GM23338 (cell line): ENCODE measurements at regions not wholly inside any gene's neighbourhood (a gene's known extent, or its start where the extent isn't known, plus 50 kb on each side); places are given as distances from the start of the nearest gene placed in this dataset.

Source experiments
- ATAC-seq: fragments of 200-7000 bp; cut with Tn5 transposase; 3 replicates; pipeline ENCODE4 v1.9.1; 2020
- DNase-seq: peaks from one replicate; pipeline ENCODE4 v3.0.0-alpha.2; 2015; ENCODE audit warnings: low spot score
- H2AFZ ChIP-seq: fragments of 200-600 bp; sonication (generic); 2 replicates; pipeline ENCODE4 v1.8.0; 2016; ENCODE audit warnings: antibody characterized with exemption, mild to moderate bottlenecking, moderate library complexity
- H3F3A ChIP-seq: fragments of 200-600 bp; sonication (generic); replicated peaks from 2 replicates; pipeline ENCODE4 v1.8.0; 2017; ENCODE audit warnings: antibody characterized with exemption, mixed run types, low read depth
- H3K27ac ChIP-seq: fragments of 200-600 bp; sonication (generic); 2 replicates; pipeline ENCODE4 v1.6.1; 2016; ENCODE audit warnings: low read depth
- H3K27me3 ChIP-seq: fragments of 200-600 bp; sonication (generic); 2 replicates; pipeline ENCODE4 v1.8.0; 2016; ENCODE audit warnings: mild to moderate bottlenecking, mixed run types, moderate library complexity; ENCODE audit not compliant: insufficient read depth
- H3K36me3 ChIP-seq: fragments of 200-600 bp; sonication (generic); 2 replicates; pipeline ENCODE4 v1.8.0; 2016; ENCODE audit warnings: mild to moderate bottlenecking; ENCODE audit not compliant: insufficient read depth
- H3K4me1 ChIP-seq: fragments of 200-600 bp; sonication (generic); 2 replicates; pipeline ENCODE4 v1.8.0; 2016; ENCODE audit warnings: mild to moderate bottlenecking, moderate library complexity; ENCODE audit not compliant: insufficient read depth
- H3K4me2 ChIP-seq: fragments of 200-600 bp; sonication (generic); 2 replicates; pipeline ENCODE4 v1.7.1; 2017; ENCODE audit warnings: mixed run types
- H3K4me3 ChIP-seq: fragments of 200-600 bp; sonication (generic); 2 replicates; pipeline ENCODE4 v1.6.1; 2016; ENCODE audit warnings: mixed run types
- H3K79me2 ChIP-seq: fragments of 200-600 bp; sonication (generic); replicated peaks from 2 replicates; pipeline ENCODE4 v1.8.0; 2017; ENCODE audit warnings: mild to moderate bottlenecking; ENCODE audit not compliant: insufficient read depth
- H3K9me2 ChIP-seq: fragments of 200-600 bp; sonication (generic); 2 replicates; pipeline ENCODE4 v1.8.0; 2017; ENCODE audit not compliant: insufficient read depth
- H4K20me1 ChIP-seq: fragments of 200-600 bp; sonication (generic); replicated peaks from 2 replicates; pipeline ENCODE4 v1.8.0; 2017; ENCODE audit warnings: mild to moderate bottlenecking; ENCODE audit not compliant: insufficient read depth
- H3K27ac Mint-ChIP-seq: 2 replicates; pipeline ENCODE4 v1.8.0; 2020; ENCODE audit warnings: inconsistent platforms, mild to moderate bottlenecking, moderate library complexity, mixed read lengths
- H3K27me3 Mint-ChIP-seq: 3 replicates; pipeline ENCODE4 v1.8.0; 2022; ENCODE audit warnings: low read depth, mild to moderate bottlenecking, moderate library complexity, mixed read lengths, inconsistent platforms; ENCODE audit not compliant: insufficient read depth, poor library complexity
- H3K36me3 Mint-ChIP-seq: 3 replicates; pipeline ENCODE4 v1.8.0; 2021; ENCODE audit warnings: low read depth, mild to moderate bottlenecking, inconsistent platforms, moderate library complexity, mixed read lengths
- H3K4me1 Mint-ChIP-seq: 3 replicates; pipeline ENCODE4 v1.8.0; 2020; ENCODE audit warnings: mild to moderate bottlenecking, inconsistent platforms, mixed read lengths
- H3K4me3 Mint-ChIP-seq: 3 replicates; pipeline ENCODE4 v1.8.0; 2021; ENCODE audit warnings: moderate library complexity, mild to moderate bottlenecking, inconsistent platforms, mixed read lengths
- H3K9me3 Mint-ChIP-seq: 3 replicates; pipeline ENCODE4 v1.8.0; 2020; ENCODE audit warnings: moderate library complexity, mild to moderate bottlenecking, inconsistent platforms, mixed read lengths
- EZH2phosphoT487 ChIP-seq: fragments of 200-600 bp; sonication (generic); IDR thresholded peaks from one replicate; pipeline ENCODE4 v1.8.1; 2018; ENCODE audit warnings: antibody characterized with exemption; ENCODE audit not compliant: unreplicated experiment
- JUNB ChIP-seq: IDR thresholded peaks from one replicate; pipeline ENCODE4 v1.6.1; 2016; ENCODE audit warnings: antibody characterized with exemption; ENCODE audit not compliant: unreplicated experiment
- POLR2AphosphoS5 ChIP-seq: IDR thresholded peaks from 2 replicates; pipeline ENCODE4 v1.6.1; 2016; ENCODE audit warnings: antibody characterized with exemption, low read depth
- STAT1 ChIP-seq: IDR thresholded peaks from one replicate; pipeline ENCODE4 v1.6.1; 2016; ENCODE audit warnings: antibody characterized with exemption; ENCODE audit not compliant: unreplicated experiment
- ZNF114 ChIP-seq: fragments of 250-450 bp; sonication (Bioruptor Pico); IDR thresholded peaks from 2 replicates; pipeline ENCODE4 v1.5.0; 2020; ENCODE audit warnings: mild to moderate bottlenecking, moderate library complexity
- TF ChIP-seq, protein P1 (sequence below): fragments of 250-450 bp; sonication (Bioruptor Pico); IDR thresholded peaks from 2 replicates; pipeline ENCODE4 v1.5.0; 2020; ENCODE audit warnings: mild to moderate bottlenecking, moderate library complexity
- TF ChIP-seq, protein P2 (sequence below), 2 experiments: fragments of 200-600 bp in 1 of 2; sonication (generic) in 1 of 2; conservative IDR thresholded peaks; 2 replicates each; pipeline versions ENCODE4 v1.5.1 to v1.6.1; 2016 to 2017; ENCODE audit warnings: antibody characterized with exemption in 2 of 2, low read depth in 2 of 2, mild to moderate bottlenecking in 2 of 2, moderate library complexity in 1 of 2

DNA sequence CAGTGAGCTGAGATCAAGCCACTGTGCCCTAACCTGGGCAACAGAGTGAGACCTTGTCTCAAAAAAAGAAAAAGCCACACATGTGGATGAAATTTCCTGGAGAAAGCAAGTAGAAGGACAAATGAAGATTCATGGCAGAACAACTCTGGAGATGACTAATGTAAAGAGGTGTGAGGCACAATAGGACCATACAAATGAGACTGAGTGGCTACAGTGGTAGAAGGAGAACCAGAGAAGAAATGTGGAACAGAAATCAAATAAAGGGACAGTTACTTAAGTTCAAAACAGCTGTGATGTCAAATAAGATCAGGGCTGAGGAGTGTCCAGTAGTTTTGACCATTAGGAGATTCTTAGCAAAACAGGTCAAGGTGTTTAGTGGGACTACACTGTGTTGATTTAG lies 130.9 kb upstream of the CDK6 start:
- TF ChIP-seq, protein P1, sequence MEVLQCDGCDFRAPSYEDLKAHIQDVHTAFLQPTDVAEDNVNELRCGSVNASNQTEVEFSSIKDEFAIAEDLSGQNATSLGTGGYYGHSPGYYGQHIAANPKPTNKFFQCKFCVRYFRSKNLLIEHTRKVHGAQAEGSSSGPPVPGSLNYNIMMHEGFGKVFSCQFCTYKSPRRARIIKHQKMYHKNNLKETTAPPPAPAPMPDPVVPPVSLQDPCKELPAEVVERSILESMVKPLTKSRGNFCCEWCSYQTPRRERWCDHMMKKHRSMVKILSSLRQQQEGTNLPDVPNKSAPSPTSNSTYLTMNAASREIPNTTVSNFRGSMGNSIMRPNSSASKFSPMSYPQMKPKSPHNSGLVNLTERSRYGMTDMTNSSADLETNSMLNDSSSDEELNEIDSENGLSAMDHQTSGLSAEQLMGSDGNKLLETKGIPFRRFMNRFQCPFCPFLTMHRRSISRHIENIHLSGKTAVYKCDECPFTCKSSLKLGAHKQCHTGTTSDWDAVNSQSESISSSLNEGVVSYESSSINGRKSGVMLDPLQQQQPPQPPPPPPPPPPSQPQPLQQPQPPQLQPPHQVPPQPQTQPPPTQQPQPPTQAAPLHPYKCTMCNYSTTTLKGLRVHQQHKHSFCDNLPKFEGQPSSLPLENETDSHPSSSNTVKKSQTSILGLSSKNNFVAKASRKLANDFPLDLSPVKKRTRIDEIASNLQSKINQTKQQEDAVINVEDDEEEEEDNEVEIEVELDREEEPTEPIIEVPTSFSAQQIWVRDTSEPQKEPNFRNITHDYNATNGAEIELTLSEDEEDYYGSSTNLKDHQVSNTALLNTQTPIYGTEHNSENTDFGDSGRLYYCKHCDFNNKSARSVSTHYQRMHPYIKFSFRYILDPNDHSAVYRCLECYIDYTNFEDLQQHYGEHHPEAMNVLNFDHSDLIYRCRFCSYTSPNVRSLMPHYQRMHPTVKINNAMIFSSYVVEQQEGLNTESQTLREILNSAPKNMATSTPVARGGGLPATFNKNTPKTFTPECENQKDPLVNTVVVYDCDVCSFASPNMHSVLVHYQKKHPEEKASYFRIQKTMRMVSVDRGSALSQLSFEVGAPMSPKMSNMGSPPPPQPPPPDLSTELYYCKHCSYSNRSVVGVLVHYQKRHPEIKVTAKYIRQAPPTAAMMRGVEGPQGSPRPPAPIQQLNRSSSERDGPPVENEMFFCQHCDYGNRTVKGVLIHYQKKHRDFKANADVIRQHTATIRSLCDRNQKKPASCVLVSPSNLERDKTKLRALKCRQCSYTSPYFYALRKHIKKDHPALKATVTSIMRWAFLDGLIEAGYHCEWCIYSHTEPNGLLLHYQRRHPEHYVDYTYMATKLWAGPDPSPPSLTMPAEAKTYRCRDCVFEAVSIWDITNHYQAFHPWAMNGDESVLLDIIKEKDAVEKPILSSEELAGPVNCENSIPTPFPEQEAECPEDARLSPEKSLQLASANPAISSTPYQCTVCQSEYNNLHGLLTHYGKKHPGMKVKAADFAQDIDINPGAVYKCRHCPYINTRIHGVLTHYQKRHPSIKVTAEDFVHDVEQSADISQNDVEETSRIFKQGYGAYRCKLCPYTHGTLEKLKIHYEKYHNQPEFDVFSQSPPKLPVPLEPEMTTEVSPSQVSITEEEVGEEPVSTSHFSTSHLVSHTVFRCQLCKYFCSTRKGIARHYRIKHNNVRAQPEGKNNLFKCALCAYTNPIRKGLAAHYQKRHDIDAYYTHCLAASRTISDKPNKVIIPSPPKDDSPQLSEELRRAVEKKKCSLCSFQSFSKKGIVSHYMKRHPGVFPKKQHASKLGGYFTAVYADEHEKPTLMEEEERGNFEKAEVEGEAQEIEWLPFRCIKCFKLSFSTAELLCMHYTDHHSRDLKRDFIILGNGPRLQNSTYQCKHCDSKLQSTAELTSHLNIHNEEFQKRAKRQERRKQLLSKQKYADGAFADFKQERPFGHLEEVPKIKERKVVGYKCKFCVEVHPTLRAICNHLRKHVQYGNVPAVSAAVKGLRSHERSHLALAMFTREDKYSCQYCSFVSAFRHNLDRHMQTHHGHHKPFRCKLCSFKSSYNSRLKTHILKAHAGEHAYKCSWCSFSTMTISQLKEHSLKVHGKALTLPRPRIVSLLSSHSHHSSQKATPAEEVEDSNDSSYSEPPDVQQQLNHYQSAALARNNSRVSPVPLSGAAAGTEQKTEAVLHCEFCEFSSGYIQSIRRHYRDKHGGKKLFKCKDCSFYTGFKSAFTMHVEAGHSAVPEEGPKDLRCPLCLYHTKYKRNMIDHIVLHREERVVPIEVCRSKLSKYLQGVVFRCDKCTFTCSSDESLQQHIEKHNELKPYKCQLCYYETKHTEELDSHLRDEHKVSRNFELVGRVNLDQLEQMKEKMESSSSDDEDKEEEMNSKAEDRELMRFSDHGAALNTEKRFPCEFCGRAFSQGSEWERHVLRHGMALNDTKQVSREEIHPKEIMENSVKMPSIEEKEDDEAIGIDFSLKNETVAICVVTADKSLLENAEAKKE = no peak
- TF ChIP-seq EZH2phosphoT487 (no peak), JUNB (no peak), STAT1 (no peak), ZNF114 (CRISPR knock-in tag) (no peak), POLR2AphosphoS5 (no peak)
- TF ChIP-seq, protein P2, sequence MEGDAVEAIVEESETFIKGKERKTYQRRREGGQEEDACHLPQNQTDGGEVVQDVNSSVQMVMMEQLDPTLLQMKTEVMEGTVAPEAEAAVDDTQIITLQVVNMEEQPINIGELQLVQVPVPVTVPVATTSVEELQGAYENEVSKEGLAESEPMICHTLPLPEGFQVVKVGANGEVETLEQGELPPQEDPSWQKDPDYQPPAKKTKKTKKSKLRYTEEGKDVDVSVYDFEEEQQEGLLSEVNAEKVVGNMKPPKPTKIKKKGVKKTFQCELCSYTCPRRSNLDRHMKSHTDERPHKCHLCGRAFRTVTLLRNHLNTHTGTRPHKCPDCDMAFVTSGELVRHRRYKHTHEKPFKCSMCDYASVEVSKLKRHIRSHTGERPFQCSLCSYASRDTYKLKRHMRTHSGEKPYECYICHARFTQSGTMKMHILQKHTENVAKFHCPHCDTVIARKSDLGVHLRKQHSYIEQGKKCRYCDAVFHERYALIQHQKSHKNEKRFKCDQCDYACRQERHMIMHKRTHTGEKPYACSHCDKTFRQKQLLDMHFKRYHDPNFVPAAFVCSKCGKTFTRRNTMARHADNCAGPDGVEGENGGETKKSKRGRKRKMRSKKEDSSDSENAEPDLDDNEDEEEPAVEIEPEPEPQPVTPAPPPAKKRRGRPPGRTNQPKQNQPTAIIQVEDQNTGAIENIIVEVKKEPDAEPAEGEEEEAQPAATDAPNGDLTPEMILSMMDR (conservative IDR thresholded peaks at IDR 0.05; ENCODE audit: low read depth in 2 of 2) = no peak

More for the DNA sequence above, 130.9 kb upstream of the CDK6 start:
- peaks cover 7% of the 10 kb centered on the region; the same call in 1 of the 2 replicates for H3K9me2 ChIP-seq
- H3K36me3 ChIP-seq = no peaks in the 10 kb centered on the region
- DNase-seq (no peak), ATAC-seq (no peak)
- H3K27ac ChIP-seq = no peak overlapping the region
- H3K4me2 ChIP-seq = no peak overlapping the region
- no peaks in the 10 kb centered on the region for H3K27me3 ChIP-seq
- Mint-ChIP-seq H3K4me1 (no peaks in the 10 kb centered on the region), H3K27me3 (peaks cover 2% of the 10 kb centered on the region), H3K9me3 (no peaks in the 10 kb centered on the region), H3K27ac (no peak overlapping the region), H3K36me3 (no peaks in the 10 kb centered on the region), H3K4me3 (no peak overlapping the region)
- H2AFZ ChIP-seq = no peak overlapping the region
- no peak overlapping the region for H3K4me3 ChIP-seq
- no peaks in the 10 kb centered on the region for H4K20me1 ChIP-seq
- H3K4me1 ChIP-seq = no peaks in the 10 kb centered on the region
- no peaks in the 10 kb centered on the region for H3F3A ChIP-seq
- H3K79me2 ChIP-seq = no peaks in the 10 kb centered on the region
